ENCODE measurements at regions not wholly inside any gene's neighbourhood (a gene's known extent, or its start where the extent isn't known, plus 50 kb on each side); places are given as distances from the start of the nearest gene placed in this dataset.
"Not testable (repeated sequence)": the region's sequence is repeated elsewhere in the genome, so short reads cannot be mapped to it uniquely, and the experiment has no call there.

- DNase-seq (ENCODE audit: low read depth); H3K4me3 ChIP-seq (ENCODE audit: low read length): not testable (repeated sequence)
These were observed 71.1 kb upstream of the CLEC6A start for GRCh38 chr12:8384686-8385085.

GRCh38 chr12:8385431-8385830, 70.3 kb upstream of the CLEC6A start:
- not testable (repeated sequence) for H3K4me3 ChIP-seq (ENCODE audit: low read length); DNase-seq (ENCODE audit: low read depth)

DNA sequence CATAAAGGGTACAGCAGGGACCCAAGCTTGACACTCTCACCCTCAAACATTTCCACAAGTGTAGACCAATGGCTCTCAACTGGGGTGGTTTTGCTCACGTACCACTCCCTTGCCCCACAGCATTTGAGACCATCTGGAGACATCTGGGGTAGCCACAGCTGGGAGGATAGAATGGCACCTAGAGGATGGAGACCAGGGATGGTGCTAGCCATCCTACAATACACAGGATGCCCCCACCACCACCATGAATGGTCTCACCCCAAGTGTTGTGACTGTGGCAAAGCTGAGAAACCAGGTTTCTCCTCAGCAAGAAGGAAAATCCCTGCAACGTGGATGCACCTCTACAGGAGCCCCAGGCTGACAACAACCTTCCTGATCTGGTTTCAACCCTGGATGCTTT, 69.1 kb upstream of the CLEC6A start:
- H3K4me3 ChIP-seq (ENCODE audit: low read length); DNase-seq (ENCODE audit: low read depth): not testable (repeated sequence)

GRCh38 chr12:8389296-8389695, 66.5 kb upstream of the CLEC6A start:
- H3K4me3 ChIP-seq (ENCODE audit: low read length); DNase-seq (ENCODE audit: low read depth): not testable (repeated sequence)

- peak overlapping the region; percentile 28 for H3K4me3 ChIP-seq (ENCODE audit: low read length)
- peak; percentile 49 for TF ChIP-seq CTCF (conservative IDR thresholded peaks at IDR 0.05; ENCODE audit: low read depth, low read length)
- DNase-seq (ENCODE audit: low read depth): not testable (repeated sequence)
These were observed 65.6 kb upstream of the CLEC6A start for GRCh38 chr12:8390001-8390777.

- peak overlapping the region; percentile 34 for H3K4me3 ChIP-seq (ENCODE audit: low read length)
- DNase-seq (ENCODE audit: low read depth): not testable (repeated sequence)
- peak; percentile 38 for TF ChIP-seq CTCF (conservative IDR thresholded peaks at IDR 0.05; ENCODE audit: low read depth, low read length)
These were observed 59.3 kb upstream of the CLEC6A start for GRCh38 chr12:8396225-8397071.

DNA sequence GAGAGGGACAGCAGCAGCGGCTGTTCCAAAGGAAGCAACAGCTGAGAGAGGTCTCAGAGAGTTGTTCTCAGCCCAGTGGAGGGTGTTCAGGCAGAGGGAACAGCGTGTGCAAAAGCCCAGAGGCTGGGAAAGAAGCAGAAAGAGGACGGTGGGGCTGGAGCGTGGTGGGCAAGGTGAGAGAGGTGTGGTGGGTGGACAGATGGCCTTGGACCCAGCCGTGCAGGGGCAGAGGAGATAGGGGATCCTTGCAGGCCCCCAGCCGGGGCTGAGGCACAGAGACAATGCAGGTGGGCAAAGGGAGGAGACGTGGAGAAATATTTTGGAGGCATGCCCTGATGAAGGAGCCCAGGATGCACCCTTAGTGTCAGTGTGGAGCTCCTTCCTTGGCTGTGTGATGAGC, 58.4 kb upstream of the CLEC6A start:
- H3K4me3 ChIP-seq (ENCODE audit: low read length); DNase-seq (ENCODE audit: low read depth): not testable (repeated sequence)

DNA sequence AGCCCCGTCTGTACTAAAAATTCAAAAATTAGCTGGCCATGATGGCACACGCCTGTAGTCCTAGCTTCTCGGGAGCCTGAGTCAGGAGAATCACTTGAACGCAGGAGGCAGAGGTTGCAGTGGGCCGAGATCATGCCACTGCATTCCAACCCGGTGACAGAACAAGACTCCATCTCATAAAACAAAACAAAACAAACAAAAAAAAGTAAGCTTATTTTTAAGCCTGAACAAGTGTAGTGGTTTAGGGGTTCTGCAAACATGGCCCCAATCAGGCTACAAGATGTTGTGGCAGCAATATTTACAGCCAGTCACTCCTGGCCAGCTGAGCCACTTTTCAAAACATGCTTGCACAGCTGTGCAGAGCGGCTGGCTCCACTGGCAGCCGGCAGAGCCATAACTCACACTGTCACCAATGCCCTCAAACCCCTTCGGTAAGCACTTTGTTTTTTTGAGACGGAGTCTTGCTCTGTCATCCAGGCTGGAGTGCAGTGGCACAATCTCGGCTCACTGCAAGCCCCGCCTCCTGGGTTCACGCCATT, 56.2 kb upstream of the CLEC6A start:
- H3K4me3 ChIP-seq (ENCODE audit: low read length); DNase-seq (ENCODE audit: low read depth): not testable (repeated sequence)

DNA sequence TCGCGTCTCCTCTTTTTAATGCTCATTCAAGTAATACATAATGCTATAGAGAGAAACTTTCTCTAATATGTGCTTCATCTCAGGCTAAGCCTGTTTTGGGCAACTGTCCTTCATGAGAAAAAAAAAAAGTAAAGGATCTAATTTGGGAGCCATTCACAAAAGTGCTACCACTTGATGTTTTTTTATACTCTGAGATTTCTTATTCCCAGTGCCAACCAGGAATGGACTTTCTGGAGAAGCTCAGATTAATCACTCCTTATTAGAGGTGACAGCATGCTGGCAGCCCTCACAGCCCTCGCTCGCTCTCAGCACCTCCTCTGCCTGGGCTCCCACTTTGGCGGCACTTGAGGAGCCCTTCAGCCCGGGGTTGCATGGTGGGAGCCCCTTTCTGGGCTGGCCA, 51.9 kb upstream of the CLEC6A start:
- DNase-seq (ENCODE audit: low read depth): not testable (repeated sequence)

GRCh38 chr12:8404341-8404740, 51.4 kb upstream of the CLEC6A start:
- not testable (repeated sequence) for DNase-seq (ENCODE audit: low read depth); H3K4me3 ChIP-seq (ENCODE audit: low read length)

More for the DNA sequence above, 51.9 kb upstream of the CLEC6A start:
- H3K4me3 ChIP-seq (ENCODE audit: low read length): not testable (repeated sequence)

Data from retinal pigment epithelial cell (primary cell).